ENCODE measurements at regions not wholly inside any gene's neighbourhood (a gene's known extent, or its start where the extent isn't known, plus 50 kb on each side); places are given as distances from the start of the nearest gene placed in this dataset.

DNA sequence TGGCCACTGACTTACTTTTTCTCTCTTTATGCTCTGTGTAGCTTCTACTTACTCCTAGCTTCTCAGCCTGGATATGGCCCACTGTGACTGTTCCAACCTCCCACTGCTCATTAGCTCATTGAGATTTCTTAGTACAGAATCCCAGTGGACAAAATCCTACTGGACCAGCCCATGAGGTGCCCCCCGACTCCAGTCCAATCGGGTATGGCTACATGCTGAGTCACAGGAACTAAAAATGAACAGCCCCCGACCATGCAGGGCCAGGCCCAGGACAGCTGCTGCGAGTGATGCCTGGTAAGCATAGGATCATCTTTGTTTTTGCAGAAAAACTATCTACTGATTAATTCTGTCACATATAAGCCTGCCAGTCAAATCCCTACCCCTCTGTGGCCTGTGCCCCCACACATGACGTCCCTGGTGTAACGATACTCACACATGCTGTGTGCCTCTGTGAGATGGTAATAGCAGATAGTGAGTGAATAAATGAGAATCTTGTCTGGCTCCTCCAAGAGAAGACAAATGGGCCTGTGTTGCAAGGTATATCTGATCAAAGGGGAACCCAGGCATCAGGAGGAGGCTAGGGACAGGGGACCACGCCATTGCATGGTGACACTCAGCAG is 85.9 kb upstream of the KLF7 start:
- H3K4me3 ChIP-seq (ENCODE audit: low read depth, low read length) = no peak overlapping the region
- TF ChIP-seq, protein P1, sequence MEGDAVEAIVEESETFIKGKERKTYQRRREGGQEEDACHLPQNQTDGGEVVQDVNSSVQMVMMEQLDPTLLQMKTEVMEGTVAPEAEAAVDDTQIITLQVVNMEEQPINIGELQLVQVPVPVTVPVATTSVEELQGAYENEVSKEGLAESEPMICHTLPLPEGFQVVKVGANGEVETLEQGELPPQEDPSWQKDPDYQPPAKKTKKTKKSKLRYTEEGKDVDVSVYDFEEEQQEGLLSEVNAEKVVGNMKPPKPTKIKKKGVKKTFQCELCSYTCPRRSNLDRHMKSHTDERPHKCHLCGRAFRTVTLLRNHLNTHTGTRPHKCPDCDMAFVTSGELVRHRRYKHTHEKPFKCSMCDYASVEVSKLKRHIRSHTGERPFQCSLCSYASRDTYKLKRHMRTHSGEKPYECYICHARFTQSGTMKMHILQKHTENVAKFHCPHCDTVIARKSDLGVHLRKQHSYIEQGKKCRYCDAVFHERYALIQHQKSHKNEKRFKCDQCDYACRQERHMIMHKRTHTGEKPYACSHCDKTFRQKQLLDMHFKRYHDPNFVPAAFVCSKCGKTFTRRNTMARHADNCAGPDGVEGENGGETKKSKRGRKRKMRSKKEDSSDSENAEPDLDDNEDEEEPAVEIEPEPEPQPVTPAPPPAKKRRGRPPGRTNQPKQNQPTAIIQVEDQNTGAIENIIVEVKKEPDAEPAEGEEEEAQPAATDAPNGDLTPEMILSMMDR (IDR thresholded peaks at IDR 0.05; ENCODE audit: insufficient read depth, low read length) = no peak
- DNase-seq (ENCODE audit: low read depth) = no peak

DNA sequence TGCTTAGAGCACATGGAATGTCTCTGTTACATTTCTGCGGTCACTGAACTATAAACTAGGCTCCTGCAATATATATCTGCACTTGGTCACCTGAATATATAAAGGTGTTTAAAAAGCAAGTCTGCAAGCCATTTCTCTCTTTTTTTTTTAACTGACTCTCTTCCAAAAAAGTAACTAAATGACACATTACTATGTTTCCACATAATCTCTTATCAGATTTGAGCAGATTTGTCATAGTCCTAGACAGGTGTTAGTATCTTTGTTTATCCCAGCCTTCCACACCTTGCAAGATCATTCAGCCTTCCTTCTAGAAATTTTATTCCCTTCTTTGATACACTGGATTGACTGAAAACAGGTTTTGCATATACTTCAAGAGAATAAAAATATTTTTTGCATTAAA is 86.7 kb upstream of the KLF7 start:
- no peak overlapping the region for H3K4me3 ChIP-seq (ENCODE audit: low read depth, low read length)
- TF ChIP-seq, protein P1 (IDR thresholded peaks at IDR 0.05; ENCODE audit: insufficient read depth, low read length) = no peak
- no peak for DNase-seq (ENCODE audit: low read depth)

DNA sequence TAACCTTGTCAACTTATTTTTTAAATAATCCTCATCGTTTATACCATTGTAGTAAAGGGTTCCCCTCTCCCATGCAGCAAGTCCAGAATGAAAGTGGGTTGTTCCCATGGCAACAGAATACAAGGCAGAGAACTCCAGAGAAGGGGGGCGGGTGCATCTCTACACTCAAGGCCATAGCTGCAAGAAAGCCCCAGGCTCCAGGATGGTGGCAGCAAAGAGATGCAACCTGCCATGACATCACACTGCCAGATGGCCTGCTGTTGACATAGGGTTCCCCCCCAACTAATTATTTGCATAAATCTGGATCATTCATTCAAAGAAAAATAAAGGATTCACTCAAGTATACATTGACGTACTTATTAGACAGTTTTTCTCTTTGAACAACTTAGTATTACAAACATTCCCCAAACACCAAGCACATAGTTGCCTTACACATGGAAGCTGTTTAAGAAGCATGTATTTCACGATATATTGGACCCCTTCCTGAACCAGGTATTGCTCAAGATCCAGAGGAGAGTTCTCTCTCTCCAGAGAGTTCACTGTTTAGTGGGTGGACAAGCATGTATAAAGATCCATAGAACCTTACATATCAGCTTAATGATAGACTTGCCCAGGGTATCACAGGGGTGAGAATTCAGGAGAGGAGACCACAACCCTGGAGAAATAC is 87.4 kb upstream of the KLF7 start:
- TF ChIP-seq, protein P1 (IDR thresholded peaks at IDR 0.05; ENCODE audit: insufficient read depth, low read length) = no peak

DNA sequence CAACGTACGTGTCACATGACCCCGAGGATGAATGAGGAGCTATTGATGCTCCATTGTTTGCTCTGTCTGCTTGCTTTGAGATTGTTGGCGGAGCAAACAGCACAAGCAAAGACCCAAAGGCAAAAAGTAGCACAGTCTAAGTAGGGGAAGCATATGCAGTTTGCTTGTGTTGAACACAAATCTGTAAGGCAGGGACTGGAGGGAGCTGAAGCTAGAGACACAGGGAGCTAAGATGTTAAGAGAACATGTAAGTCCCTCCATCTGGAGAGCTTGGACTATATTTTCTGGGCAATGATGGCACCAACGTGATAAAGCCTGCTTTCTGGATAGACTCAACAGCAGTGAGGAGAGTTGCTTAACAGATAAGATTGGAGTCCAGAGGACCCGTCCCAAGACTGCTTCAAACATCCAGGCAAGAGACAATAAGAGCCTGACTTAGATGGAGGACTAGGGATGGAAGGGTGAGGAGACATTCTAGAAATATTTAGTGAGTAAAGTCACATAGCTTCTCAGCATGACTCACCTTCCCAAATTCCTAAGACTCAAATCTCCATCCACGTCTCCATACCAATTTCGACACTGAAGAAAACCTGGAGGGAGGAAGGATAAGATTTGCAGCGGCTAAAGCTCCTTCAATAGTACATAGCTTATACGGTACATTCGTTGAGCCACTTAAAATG is 88.1 kb upstream of the KLF7 start:
- TF ChIP-seq, protein P1 (IDR thresholded peaks at IDR 0.05; ENCODE audit: insufficient read depth, low read length) = no peak
- DNase-seq (ENCODE audit: low read depth) = peak; percentile 95
- H3K4me3 ChIP-seq (ENCODE audit: low read depth, low read length) = no peak overlapping the region

More for the DNA sequence above, 87.4 kb upstream of the KLF7 start:
- H3K4me3 ChIP-seq (ENCODE audit: low read depth, low read length) = no peak overlapping the region
- DNase-seq (ENCODE audit: low read depth) = no peak

DNA sequence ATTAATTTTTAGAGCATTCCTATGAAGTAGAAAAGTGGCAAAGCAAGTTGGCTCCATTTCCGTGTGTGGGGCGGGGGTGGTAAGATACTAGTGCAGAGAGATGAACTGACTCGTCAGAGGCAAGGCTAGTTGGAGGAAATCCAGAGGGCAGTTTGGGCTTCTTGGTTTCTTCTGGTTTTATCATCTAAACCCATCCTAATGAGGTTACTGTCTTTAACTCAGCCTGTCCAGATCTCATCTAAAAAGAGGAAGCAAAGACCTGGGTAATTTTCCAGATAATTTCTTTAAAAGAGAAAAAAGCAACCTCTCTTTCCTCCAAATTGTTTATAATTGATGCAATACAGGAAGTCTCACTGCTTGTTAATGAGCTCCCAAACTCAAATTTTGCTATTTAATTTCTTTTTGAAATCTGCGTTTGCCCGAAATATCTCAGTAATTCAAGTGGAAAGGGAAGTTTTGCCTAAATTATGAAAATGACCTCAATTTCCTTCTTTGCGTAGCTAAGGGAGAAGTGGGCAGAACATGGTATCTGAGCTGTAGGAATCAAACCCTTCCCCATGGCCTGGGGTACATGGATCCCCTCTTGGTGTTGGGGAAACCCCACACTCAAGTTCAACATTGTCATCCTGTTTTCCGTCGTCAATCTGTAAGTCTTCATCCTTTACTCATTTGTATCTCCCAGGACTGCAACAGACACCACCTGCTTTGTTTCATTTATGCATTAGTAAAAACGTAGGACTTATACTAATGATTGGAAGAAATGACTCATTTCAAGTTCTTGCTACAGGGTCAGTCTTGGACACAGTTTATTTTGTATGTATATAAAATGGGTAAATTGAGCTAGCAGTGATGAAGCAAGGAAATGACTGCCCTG is 89.1 kb upstream of the KLF7 start:
- TF ChIP-seq, protein P1 (IDR thresholded peaks at IDR 0.05; ENCODE audit: insufficient read depth, low read length) = no peak
- DNase-seq (ENCODE audit: low read depth) = peak; percentile 48
- H3K4me3 ChIP-seq (ENCODE audit: low read depth, low read length) = no peak overlapping the region
